GM20000 (cell line): ENCODE measurements at regions not wholly inside any gene's neighbourhood (a gene's known extent, or its start where the extent isn't known, plus 50 kb on each side); places are given as distances from the start of the nearest gene placed in this dataset.
A peak's percentile ranks its signal among the peaks of the same experiment; 100 is the strongest.
"Not testable (repeated sequence)": the region's sequence is repeated elsewhere in the genome, so short reads cannot be mapped to it uniquely, and the experiment has no call there.

Source experiments
- DNase-seq: peaks from one replicate; pipeline ENCODE4 v3.0.0; 2012; ENCODE audit warnings: low spot score
- CTCF ChIP-seq: IDR thresholded peaks from 2 replicates; pipeline ENCODE4 v1.5.1; 2012; ENCODE audit warnings: mild to moderate bottlenecking, control low read depth; ENCODE audit errors: extremely low read depth, missing control alignments

DNA sequence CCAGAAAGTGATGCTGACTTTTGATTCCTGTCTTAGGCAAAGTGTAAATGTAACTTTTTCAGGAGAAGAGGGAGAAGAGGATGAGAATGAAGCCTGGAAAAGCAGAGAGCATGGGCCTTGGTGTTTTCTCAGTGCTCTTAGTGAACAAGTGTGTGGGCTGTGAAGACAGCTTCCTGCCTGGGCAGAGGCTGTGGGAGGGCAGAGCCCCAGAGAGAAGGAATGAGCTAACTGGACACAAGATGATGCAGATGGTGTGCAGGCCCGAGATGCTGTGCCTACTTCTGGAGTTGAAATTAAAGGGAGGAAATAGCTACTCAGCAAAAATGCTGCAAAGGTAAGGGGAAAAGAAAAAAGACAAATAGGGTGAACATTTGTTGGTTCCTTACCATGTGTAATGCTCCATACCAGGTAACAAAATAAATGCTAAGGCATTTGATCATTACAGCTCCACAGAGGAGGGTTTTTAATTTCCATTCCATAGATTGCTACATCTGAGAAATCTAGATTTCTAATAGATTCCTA is 87.0 kb upstream of the CEP162 start:
- no peak for DNase-seq
- no peak for TF ChIP-seq CTCF

DNA sequence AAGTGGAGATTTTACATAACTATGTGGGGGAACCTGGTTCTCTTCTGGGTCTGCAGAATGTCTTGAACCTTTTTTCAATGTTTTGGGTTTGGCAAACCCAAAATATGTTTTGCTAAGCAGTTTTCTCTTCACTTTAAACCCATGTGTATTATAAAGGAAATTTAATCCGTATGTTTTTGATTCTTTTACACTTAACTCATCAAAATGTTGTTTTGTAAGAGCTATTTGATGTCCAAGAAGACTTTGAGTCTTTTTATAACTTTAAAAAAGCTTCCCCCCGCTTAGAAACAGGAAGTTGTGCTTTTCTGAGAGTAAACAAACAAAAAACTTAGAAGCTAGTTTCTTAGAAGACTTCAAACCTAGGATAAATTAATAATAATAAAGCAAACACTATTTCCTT is 81.9 kb upstream of the CEP162 start:
- no peak for TF ChIP-seq CTCF
- DNase-seq, result no peak

- DNase-seq, result peak; percentile 7
- no peak for TF ChIP-seq CTCF
Measured at GRCh38 chr6:84304881-84305280, 77.4 kb upstream of the CEP162 start.

GRCh38 chr6:84291033-84291432 is 63.6 kb upstream of the CEP162 start:
- not testable (repeated sequence) for DNase-seq

GRCh38 chr6:84284428-84285049 is 57.1 kb upstream of the CEP162 start:
- peak; percentile 23 for DNase-seq
- peak; percentile 9 for TF ChIP-seq CTCF

DNA sequence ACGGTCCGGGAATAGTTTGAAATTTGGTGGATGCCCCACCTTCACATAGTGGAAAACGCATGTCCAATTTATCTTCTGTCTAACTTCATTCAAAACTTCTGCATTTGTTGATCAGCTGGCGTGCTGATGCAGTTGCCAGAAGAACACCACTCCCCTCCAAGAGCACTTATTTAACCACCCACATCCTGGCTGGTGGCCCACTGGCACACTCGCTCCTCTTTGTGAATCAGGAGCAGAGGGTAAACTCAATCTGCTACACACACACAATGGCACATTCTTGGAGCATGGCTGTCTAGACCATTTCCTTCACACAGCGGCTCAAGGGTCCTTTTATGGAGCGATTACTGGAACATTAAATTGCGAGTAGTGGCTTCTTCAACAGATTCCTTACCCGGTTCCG is 55.1 kb upstream of the CEP162 start:
- TF ChIP-seq CTCF, result no peak

DNA sequence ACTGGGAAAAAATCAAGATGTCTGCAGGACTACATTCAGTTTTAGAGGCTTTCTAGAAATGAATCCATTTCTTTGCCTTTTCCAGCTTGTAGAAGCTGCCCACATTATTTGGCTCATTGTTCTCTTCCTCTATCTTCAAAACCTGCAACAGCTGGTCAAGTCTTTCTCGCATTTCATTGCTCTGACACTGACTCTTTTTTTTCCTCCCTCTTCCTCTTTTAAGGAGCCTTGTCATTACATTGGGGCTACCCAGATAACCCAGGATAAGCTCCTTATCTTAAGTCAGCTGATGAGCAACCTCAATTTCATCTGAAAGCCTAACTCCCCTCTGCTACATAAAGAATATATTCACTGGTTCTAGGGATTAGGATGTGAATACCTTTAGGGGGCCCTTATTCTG is 53.2 kb upstream of the CEP162 start:
- no peak for DNase-seq
- TF ChIP-seq CTCF, result no peak

More for the DNA sequence above, 55.1 kb upstream of the CEP162 start:
- no peak for DNase-seq

- TF ChIP-seq CTCF, result no peak
- no peak for DNase-seq
Measured at GRCh38 chr6:84280030-84280429, 52.6 kb upstream of the CEP162 start.
